B cell (primary cell): ENCODE measurements at regions not wholly inside any gene's neighbourhood (a gene's known extent, or its start where the extent isn't known, plus 50 kb on each side); places are given as distances from the start of the nearest gene placed in this dataset.

Experiments
- ATAC-seq: fragments of 200-7000 bp; cut with Tn5 transposase; one replicate; pipeline ENCODE4 v1.10.0; 2021; ENCODE audit warnings: low read depth, mild to moderate bottlenecking, moderate number of reproducible peaks, moderate library complexity
- CTCF ChIA-PET: fragments of 350-600 bp; sonication (Branson Sonifier 250); formaldehyde crosslinking; loops from one replicate; lab custom pipeline; 2021; ENCODE audit warnings: antibody characterized with exemption, inconsistent platforms; lab: Charles Lee
- POLR2A ChIA-PET: fragments of 350-600 bp; sonication (Branson Sonifier 250); formaldehyde crosslinking; loops from one replicate; lab custom pipeline; 2021; ENCODE audit warnings: antibody characterized with exemption; lab: Charles Lee
- DNase-seq: peaks from one replicate; pipeline ENCODE4 v3.0.0; 2013
- H2AFZ ChIP-seq: 2 replicates; pipeline ENCODE4 v1.6.1; 2012; ENCODE audit warnings: mild to moderate bottlenecking, low read depth, low read length; ENCODE audit not compliant: insufficient read depth, poor library complexity, severe bottlenecking
- H3K27ac ChIP-seq, 2 donors: 1 replicate in 1 of 2; 2 replicates in 1 of 2; pipeline ENCODE4 v1.5.1; 2012 to 2013; ENCODE audit warnings: low read length in 2 of 2, mild to moderate bottlenecking in 2 of 2, moderate library complexity in 1 of 2
- H3K27me3 ChIP-seq, 4 experiments: fragments of 200-600 bp in 1 of 4; sonication (generic) in 1 of 4; replicated peaks in 1 of 4; 1 replicate in 2 of 4; 2 replicates in 2 of 4; pipeline versions ENCODE4 v1.6.1 to v1.7.0; 2013 to 2016; ENCODE audit warnings: low read length in 3 of 4, mild to moderate bottlenecking in 2 of 4, mixed read lengths in 1 of 4, moderate library complexity in 1 of 4; ENCODE audit not compliant: insufficient read depth in 4 of 4, control insufficient read depth in 3 of 4; ENCODE audit errors: control extremely low read depth in 1 of 4
- H3K36me3 ChIP-seq, 2 experiments: replicated peaks in 1 of 2; 1 replicate in 1 of 2; 2 replicates in 1 of 2; pipeline versions ENCODE4 v1.6.1 to v1.7.1; 2013; ENCODE audit warnings: low read length in 1 of 2; ENCODE audit not compliant: insufficient read depth in 2 of 2, control insufficient read depth in 1 of 2; ENCODE audit errors: control extremely low read depth in 1 of 2, extremely low read depth in 1 of 2
- H3K4me1 ChIP-seq, 2 donors: fragments of 200-600 bp in 1 of 2; sonication (generic) in 1 of 2; 1 replicate in 1 of 2; 2 replicates in 1 of 2; pipeline versions ENCODE4 v1.5.1 to v1.6.1; 2013 to 2017; ENCODE audit warnings: low read length in 2 of 2; ENCODE audit not compliant: control insufficient read depth in 2 of 2, insufficient read depth in 2 of 2
- H3K4me2 ChIP-seq: replicated peaks from 2 replicates; pipeline ENCODE3; 2012; ENCODE audit warnings: mild to moderate bottlenecking, low read depth, low read length; ENCODE audit not compliant: poor library complexity, severe bottlenecking
- H3K4me3 ChIP-seq, 5 experiments: fragments of 200-600 bp in 1 of 5; sonication (generic) in 1 of 5; 1 replicate in 3 of 5; 2 replicates in 2 of 5; pipeline versions ENCODE4 v1.5.1 to v1.7.0; 2011 to 2016; ENCODE audit warnings: low read length in 4 of 5, mild to moderate bottlenecking in 4 of 5, low read depth in 2 of 5, control low read depth in 1 of 5, moderate library complexity in 1 of 5; ENCODE audit not compliant: insufficient read depth in 1 of 5; ENCODE audit errors: control extremely low read depth in 1 of 5, extremely low read depth in 1 of 5
- H3K79me2 ChIP-seq: fragments of 200-600 bp; sonication (generic); one replicate; pipeline ENCODE4 v1.6.0; 2016; ENCODE audit warnings: low read length; ENCODE audit not compliant: control insufficient read depth, insufficient read depth
- H3K9ac ChIP-seq: fragments of 200-600 bp; sonication (generic); 2 replicates; pipeline ENCODE4 v1.6.1; 2017; ENCODE audit warnings: mild to moderate bottlenecking, low read length, moderate library complexity
- H3K9me3 ChIP-seq, 3 donors: one replicate each; pipeline versions ENCODE4 v1.6.1 to v1.7.1; 2013; ENCODE audit warnings: low read length in 2 of 3; ENCODE audit not compliant: control insufficient read depth in 2 of 3, insufficient read depth in 1 of 3; ENCODE audit errors: control extremely low read depth in 1 of 3
- H4K20me1 ChIP-seq: 2 replicates; pipeline ENCODE4 v1.6.0; 2012; ENCODE audit warnings: mild to moderate bottlenecking, low read length; ENCODE audit not compliant: insufficient read depth, control insufficient read depth, poor library complexity, severe bottlenecking
- H3K27ac Mint-ChIP-seq: one replicate; pipeline ENCODE4 v1.8.0; 2021; ENCODE audit warnings: mixed read lengths
- H3K27me3 Mint-ChIP-seq: one replicate; pipeline ENCODE4 v1.8.0; 2021; ENCODE audit warnings: mixed read lengths
- H3K4me1 Mint-ChIP-seq: one replicate; pipeline ENCODE4 v1.8.0; 2021; ENCODE audit warnings: mixed read lengths
- H3K4me3 Mint-ChIP-seq: one replicate; pipeline ENCODE4 v1.8.0; 2021; ENCODE audit warnings: mixed read lengths
- H3K9me3 Mint-ChIP-seq: one replicate; pipeline ENCODE4 v1.8.0; 2022; ENCODE audit warnings: mixed read lengths; ENCODE audit not compliant: insufficient read depth
- EZH2 ChIP-seq: IDR thresholded peaks from 2 replicates; pipeline ENCODE4 v1.6.1; 2012; ENCODE audit warnings: borderline replicate concordance, low read depth, mild to moderate bottlenecking, moderate library complexity, low read length; ENCODE audit not compliant: insufficient read depth, poor library complexity, severe bottlenecking
- WGBS: methylation state at CpG from one replicate; pipeline ENCODE4 v1.1.5; 2013; ENCODE audit warnings: missing lambda C conversion rate; ENCODE audit not compliant: insufficient coverage; 5-methylcytosine and 5-hydroxymethylcytosine counted together
- intact Hi-C: fragments of 100-400 bp; cut with micrococcal nuclease; formaldehyde crosslinking; loops from one replicate; pipeline ENCODE4 v1.10.0; 2022
- TF ChIP-seq, protein P1 (sequence below): fragments of 200-600 bp; IDR thresholded peaks from one replicate; pipeline ENCODE4 v1.8.0; 2022; ENCODE audit warnings: antibody characterized with exemption, mild to moderate bottlenecking

DNA sequence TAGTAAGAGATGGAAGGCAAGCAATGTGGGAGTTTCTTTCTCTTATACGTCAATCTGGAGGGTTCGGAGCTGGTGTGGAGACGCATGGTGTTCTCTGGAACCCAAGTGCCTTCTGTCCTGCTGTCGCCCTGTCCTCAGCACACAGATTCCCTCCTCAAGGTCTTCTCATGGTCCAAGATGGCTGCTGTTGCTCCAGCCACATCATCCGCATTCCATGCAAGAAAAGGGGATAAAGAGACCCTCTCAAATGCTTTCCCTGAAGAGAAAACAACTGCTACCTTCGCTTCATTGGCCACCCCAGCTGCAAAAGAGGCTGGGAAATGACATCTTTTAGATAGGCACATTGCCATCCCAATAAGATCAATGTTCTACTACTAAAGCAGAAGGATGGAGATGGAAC is 151.2 kb downstream of the ANKRD60 start:
- Histone ChIP-seq H3K27me3 (peaks cover 0 to 3% (median 0%) of the 10 kb centered on the region in 4 experiments), H3K79me2 (no peaks in the 10 kb centered on the region), H3K9ac (no peak overlapping the region), H3K27ac (no peak overlapping the region), H3K4me1 (peaks cover 3 to 6% of the 10 kb centered on the region in 2 donors), H3K9me3 (peaks cover 0 to 8% (median 0%) of the 10 kb centered on the region in 3 donors), H4K20me1 (no peaks in the 10 kb centered on the region), H3K36me3 (no peaks in the 10 kb centered on the region), H3K4me2 (no peak overlapping the region), H3K4me3 (no peak overlapping the region), H2AFZ (no peak overlapping the region)
- DNase-seq: no peak
- ATAC-seq: no peak
- POLR2A ChIA-PET: no interaction called here
- Mint-ChIP-seq H3K4me3 (no peak overlapping the region), H3K9me3 (no peaks in the 10 kb centered on the region), H3K4me1 (peaks cover 12% of the 10 kb centered on the region), H3K27ac (no peak overlapping the region), H3K27me3 (peaks cover 30% of the 10 kb centered on the region)
- WGBS: 94% methylated on average over 4 of the region's 6 CpGs
- TF ChIP-seq, protein P1, sequence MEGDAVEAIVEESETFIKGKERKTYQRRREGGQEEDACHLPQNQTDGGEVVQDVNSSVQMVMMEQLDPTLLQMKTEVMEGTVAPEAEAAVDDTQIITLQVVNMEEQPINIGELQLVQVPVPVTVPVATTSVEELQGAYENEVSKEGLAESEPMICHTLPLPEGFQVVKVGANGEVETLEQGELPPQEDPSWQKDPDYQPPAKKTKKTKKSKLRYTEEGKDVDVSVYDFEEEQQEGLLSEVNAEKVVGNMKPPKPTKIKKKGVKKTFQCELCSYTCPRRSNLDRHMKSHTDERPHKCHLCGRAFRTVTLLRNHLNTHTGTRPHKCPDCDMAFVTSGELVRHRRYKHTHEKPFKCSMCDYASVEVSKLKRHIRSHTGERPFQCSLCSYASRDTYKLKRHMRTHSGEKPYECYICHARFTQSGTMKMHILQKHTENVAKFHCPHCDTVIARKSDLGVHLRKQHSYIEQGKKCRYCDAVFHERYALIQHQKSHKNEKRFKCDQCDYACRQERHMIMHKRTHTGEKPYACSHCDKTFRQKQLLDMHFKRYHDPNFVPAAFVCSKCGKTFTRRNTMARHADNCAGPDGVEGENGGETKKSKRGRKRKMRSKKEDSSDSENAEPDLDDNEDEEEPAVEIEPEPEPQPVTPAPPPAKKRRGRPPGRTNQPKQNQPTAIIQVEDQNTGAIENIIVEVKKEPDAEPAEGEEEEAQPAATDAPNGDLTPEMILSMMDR: no peak
- no peak for TF ChIP-seq EZH2
- CTCF ChIA-PET: no interaction called here
- intact Hi-C loops: no loop called here

DNA sequence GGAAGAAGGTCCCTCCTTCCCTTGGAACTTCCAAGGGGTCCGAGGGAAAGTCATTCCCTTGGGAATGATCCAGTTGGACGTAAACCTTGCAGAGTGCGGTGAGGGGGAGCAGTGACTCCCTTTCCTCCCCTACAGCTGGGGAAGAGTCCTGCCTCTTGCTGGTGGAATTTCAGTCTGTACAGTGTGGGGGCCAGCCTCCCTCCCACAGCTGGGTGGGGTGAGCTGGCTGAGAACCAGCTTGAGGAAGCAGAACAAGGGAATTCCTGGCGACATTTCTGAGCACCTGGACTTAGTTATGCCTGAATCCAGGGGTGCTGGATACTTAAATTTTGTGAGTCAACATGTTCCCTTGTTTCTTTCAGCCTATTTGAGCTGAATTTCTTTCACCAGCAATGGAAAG is 152.0 kb downstream of the ANKRD60 start:
- Histone ChIP-seq H3K4me1 (peaks cover 3 to 6% of the 10 kb centered on the region in 2 donors), H3K27ac (no peak overlapping the region), H3K4me3 (no peak overlapping the region), H2AFZ (no peak overlapping the region), H3K9ac (no peak overlapping the region), H3K79me2 (no peaks in the 10 kb centered on the region), H3K36me3 (no peaks in the 10 kb centered on the region), H4K20me1 (no peaks in the 10 kb centered on the region), H3K4me2 (no peak overlapping the region), H3K9me3 (peaks cover 0 to 8% (median 0%) of the 10 kb centered on the region in 3 donors), H3K27me3 (peaks cover 0 to 3% (median 1%) of the 10 kb centered on the region in 4 experiments)
- Mint-ChIP-seq H3K27ac (no peak overlapping the region), H3K4me1 (peaks cover 12% of the 10 kb centered on the region), H3K9me3 (no peaks in the 10 kb centered on the region), H3K27me3 (peaks cover 36% of the 10 kb centered on the region), H3K4me3 (no peak overlapping the region)
- 85% methylated on average over 1 of the region's 4 CpGs for WGBS
- no peak for DNase-seq
- CTCF ChIA-PET: interaction anchor here (0.8 to 1.9 kb wide), 2 partner anchors 9 to 11 kb away, joined by 3 to 6 read pairs; no protein-coding TSS in a partner anchor
- no peak for ATAC-seq
- POLR2A ChIA-PET: no interaction called here
- TF ChIP-seq, protein P1: no peak
- no peak for TF ChIP-seq EZH2
- intact Hi-C loops: no loop called here
